ACC112 (cell line): ENCODE measurements at regions not wholly inside any gene's neighbourhood (a gene's known extent, or its start where the extent isn't known, plus 50 kb on each side); places are given as distances from the start of the nearest gene placed in this dataset.

Experiments
- H2AFZ ChIP-seq: fragments of 200-600 bp; sonication (generic); one replicate; pipeline ENCODE4 v1.6.0; 2017; ENCODE audit warnings: antibody characterized with exemption, low read length; ENCODE audit not compliant: unreplicated experiment
- H3K27ac ChIP-seq: fragments of 200-600 bp; sonication (generic); 2 replicates; pipeline ENCODE4 v1.5.1; 2014; ENCODE audit warnings: low read depth, mild to moderate bottlenecking, antibody characterized with exemption, low read length, moderate library complexity
- H3K27me3 ChIP-seq: fragments of 200-600 bp; sonication (generic); 2 replicates; pipeline ENCODE4 v1.6.1; 2014; ENCODE audit warnings: mild to moderate bottlenecking, antibody characterized with exemption, low read length, moderate library complexity, mixed read lengths; ENCODE audit not compliant: insufficient read depth
- H3K36me3 ChIP-seq: fragments of 200-600 bp; sonication (generic); 2 replicates; pipeline ENCODE4 v1.6.1; 2016; ENCODE audit warnings: mild to moderate bottlenecking, antibody characterized with exemption, low read length, moderate library complexity, mixed read lengths; ENCODE audit not compliant: insufficient read depth
- H3K4me1 ChIP-seq: fragments of 200-600 bp; sonication (generic); one replicate; pipeline ENCODE4 v1.6.1; 2016; ENCODE audit warnings: low read length, mixed read lengths; ENCODE audit not compliant: insufficient read depth, unreplicated experiment, control insufficient read depth
- H3K4me3 ChIP-seq: fragments of 200-600 bp; sonication (generic); 2 replicates; pipeline ENCODE4 v1.5.1; 2014; ENCODE audit warnings: mild to moderate bottlenecking, low read depth, low read length
- H3K79me2 ChIP-seq: fragments of 200-600 bp; sonication (generic); one replicate; pipeline ENCODE4 v1.6.0; 2016; ENCODE audit warnings: low read length; ENCODE audit not compliant: control insufficient read depth, unreplicated experiment, insufficient read depth

- H3K4me1 ChIP-seq = no peaks in the 10 kb centered on the region
- no peak overlapping the region for H3K27ac ChIP-seq
- no peak overlapping the region for H3K4me3 ChIP-seq
- no peaks in the 10 kb centered on the region for H3K36me3 ChIP-seq
- H2AFZ ChIP-seq = no peak overlapping the region
- peaks cover 7% of the 10 kb centered on the region for H3K27me3 ChIP-seq
- H3K79me2 ChIP-seq = no peaks in the 10 kb centered on the region
These were observed 302.7 kb upstream of the TNP1 start for GRCh38 chr2:217162533-217162932.

- no peaks in the 10 kb centered on the region for H3K4me1 ChIP-seq
- H3K4me3 ChIP-seq = no peak overlapping the region
- H3K79me2 ChIP-seq = no peaks in the 10 kb centered on the region
- no peaks in the 10 kb centered on the region for H3K36me3 ChIP-seq
- no peak overlapping the region for H3K27ac ChIP-seq
- H3K27me3 ChIP-seq = peaks cover 17% of the 10 kb centered on the region
- no peak overlapping the region for H2AFZ ChIP-seq
These were observed 301.4 kb upstream of the TNP1 start for GRCh38 chr2:217160978-217161973.

- no peaks in the 10 kb centered on the region for H3K4me1 ChIP-seq
- H3K27me3 ChIP-seq = peaks cover 25% of the 10 kb centered on the region
- no peak overlapping the region for H3K27ac ChIP-seq
- no peaks in the 10 kb centered on the region for H3K79me2 ChIP-seq
- no peak overlapping the region for H2AFZ ChIP-seq
- H3K36me3 ChIP-seq = no peaks in the 10 kb centered on the region
- no peak overlapping the region for H3K4me3 ChIP-seq
These were observed 300.4 kb upstream of the TNP1 start for GRCh38 chr2:217160103-217160743.

GRCh38 chr2:217158928-217159327 is 299.1 kb upstream of the TNP1 start:
- Histone ChIP-seq H3K27me3 (peaks cover 25% of the 10 kb centered on the region), H3K79me2 (no peaks in the 10 kb centered on the region), H3K4me1 (no peaks in the 10 kb centered on the region), H3K27ac (no peak overlapping the region), H3K4me3 (no peak overlapping the region), H3K36me3 (no peaks in the 10 kb centered on the region), H2AFZ (no peak overlapping the region)

GRCh38 chr2:217157581-217157980 is 297.7 kb upstream of the TNP1 start:
- no peaks in the 10 kb centered on the region for H3K79me2 ChIP-seq
- no peaks in the 10 kb centered on the region for H3K4me1 ChIP-seq
- no peaks in the 10 kb centered on the region for H3K36me3 ChIP-seq
- H3K27ac ChIP-seq = no peak overlapping the region
- H3K27me3 ChIP-seq = peaks cover 25% of the 10 kb centered on the region
- H2AFZ ChIP-seq = no peak overlapping the region
- H3K4me3 ChIP-seq = no peak overlapping the region

- no peaks in the 10 kb centered on the region for H3K4me1 ChIP-seq
- H3K27ac ChIP-seq = no peak overlapping the region
- no peak overlapping the region for H2AFZ ChIP-seq
- H3K27me3 ChIP-seq = peaks cover 25% of the 10 kb centered on the region
- no peak overlapping the region for H3K4me3 ChIP-seq
- no peaks in the 10 kb centered on the region for H3K36me3 ChIP-seq
- no peaks in the 10 kb centered on the region for H3K79me2 ChIP-seq
These were observed 296.9 kb upstream of the TNP1 start for GRCh38 chr2:217156801-217157200.

GRCh38 chr2:217154923-217155322 is 295.1 kb upstream of the TNP1 start:
- H2AFZ ChIP-seq = no peak overlapping the region
- no peaks in the 10 kb centered on the region for H3K36me3 ChIP-seq
- H3K79me2 ChIP-seq = no peaks in the 10 kb centered on the region
- no peak overlapping the region for H3K4me3 ChIP-seq
- H3K27me3 ChIP-seq = peaks cover 25% of the 10 kb centered on the region
- H3K27ac ChIP-seq = no peak overlapping the region
- no peaks in the 10 kb centered on the region for H3K4me1 ChIP-seq

- Histone ChIP-seq H3K36me3 (no peaks in the 10 kb centered on the region), H3K27me3 (peaks cover 24% of the 10 kb centered on the region), H2AFZ (no peak overlapping the region), H3K4me1 (no peaks in the 10 kb centered on the region), H3K4me3 (no peak overlapping the region), H3K79me2 (no peaks in the 10 kb centered on the region), H3K27ac (no peak overlapping the region)
These were observed 293.6 kb upstream of the TNP1 start for GRCh38 chr2:217153510-217153909.

- Histone ChIP-seq H3K27me3 (peaks cover 18% of the 10 kb centered on the region), H3K4me3 (no peak overlapping the region), H3K27ac (no peak overlapping the region), H3K36me3 (no peaks in the 10 kb centered on the region), H3K4me1 (no peaks in the 10 kb centered on the region), H2AFZ (no peak overlapping the region), H3K79me2 (no peaks in the 10 kb centered on the region)
These were observed 293.0 kb upstream of the TNP1 start for GRCh38 chr2:217152831-217153230.

- no peak overlapping the region for H3K27ac ChIP-seq
These were observed 291.8 kb upstream of the TNP1 start for GRCh38 chr2:217151509-217152206.

More at GRCh38 chr2:217151509-217152206, 291.8 kb upstream of the TNP1 start:
- no peaks in the 10 kb centered on the region for H3K36me3 ChIP-seq
- H3K27me3 ChIP-seq = peaks cover 11% of the 10 kb centered on the region
- H3K4me1 ChIP-seq = no peaks in the 10 kb centered on the region
- no peak overlapping the region for H3K4me3 ChIP-seq
- no peaks in the 10 kb centered on the region for H3K79me2 ChIP-seq
- no peak overlapping the region for H2AFZ ChIP-seq
